Endodermal cell (in vitro differentiated cells): ENCODE measurements at regions not wholly inside any gene's neighbourhood (a gene's known extent, or its start where the extent isn't known, plus 50 kb on each side); places are given as distances from the start of the nearest gene placed in this dataset.

Experiments used
- DNase-seq: peaks from one replicate; pipeline ENCODE4 v3.0.0-alpha.2; 2017
- H3K27ac ChIP-seq: 2 replicates; pipeline ENCODE4 v1.5.1; 2013; ENCODE audit warnings: mild to moderate bottlenecking, low read depth, low read length, moderate library complexity
- H3K27me3 ChIP-seq: 2 replicates; pipeline ENCODE4 v1.6.1; 2013; ENCODE audit warnings: mild to moderate bottlenecking, low read length, moderate library complexity; ENCODE audit not compliant: insufficient read depth, control insufficient read depth, poor library complexity, severe bottlenecking
- H3K36me3 ChIP-seq: 2 replicates; pipeline ENCODE4 v1.7.0; 2013; ENCODE audit warnings: mild to moderate bottlenecking, low read length, moderate library complexity; ENCODE audit not compliant: control insufficient read depth, insufficient read depth
- H3K4me1 ChIP-seq: one replicate; pipeline ENCODE4 v1.7.0; 2013; ENCODE audit warnings: low read length; ENCODE audit not compliant: control insufficient read depth, insufficient read depth
- H3K4me3 ChIP-seq: 2 replicates; pipeline ENCODE4 v1.5.1; 2013; ENCODE audit warnings: mild to moderate bottlenecking, low read length, moderate library complexity
- H3K9ac ChIP-seq: 2 replicates; pipeline ENCODE4 v1.6.1; 2013; ENCODE audit warnings: mild to moderate bottlenecking, low read length, moderate library complexity; ENCODE audit not compliant: poor library complexity, severe bottlenecking; ENCODE audit errors: extremely low read depth
- H3K9me3 ChIP-seq: 2 replicates; pipeline ENCODE4 v1.6.1; 2013; ENCODE audit warnings: mild to moderate bottlenecking, low read length, moderate library complexity; ENCODE audit not compliant: control insufficient read depth
- H3K27ac Mint-ChIP-seq: 2 replicates; pipeline ENCODE4 v1.8.0; 2020; ENCODE audit warnings: mixed read lengths
- H3K27me3 Mint-ChIP-seq: 2 replicates; pipeline ENCODE4 v1.8.0; 2021; ENCODE audit warnings: mild to moderate bottlenecking, mixed read lengths; ENCODE audit not compliant: insufficient read depth
- H3K36me3 Mint-ChIP-seq: 2 replicates; pipeline ENCODE4 v1.8.0; 2020; ENCODE audit warnings: low read depth, mixed read lengths
- H3K4me1 Mint-ChIP-seq: 2 replicates; pipeline ENCODE4 v1.8.0; 2020; ENCODE audit warnings: mixed read lengths
- H3K4me3 Mint-ChIP-seq: 2 replicates; pipeline ENCODE4 v1.8.0; 2020; ENCODE audit warnings: mild to moderate bottlenecking, moderate library complexity, mixed read lengths
- H3K9me3 Mint-ChIP-seq: 2 replicates; pipeline ENCODE4 v1.8.0; 2020; ENCODE audit warnings: mild to moderate bottlenecking, mixed read lengths
- CTCF ChIP-seq: fragments of 200-600 bp; sonication (generic); conservative IDR thresholded peaks from 2 replicates; pipeline ENCODE4 v1.5.0; 2021; ENCODE audit warnings: antibody characterized with exemption, mild to moderate bottlenecking
- WGBS, 2 experiments: methylation state at CpG; one replicate each; pipeline versions ENCODE4 v1.1.5 to v1.1.7; 2013; ENCODE audit warnings: missing lambda C conversion rate in 2 of 2, mixed read lengths in 1 of 2; ENCODE audit not compliant: insufficient coverage in 1 of 2, insufficient read length in 1 of 2; 5-methylcytosine and 5-hydroxymethylcytosine counted together

GRCh38 chr3:153906366-153906765, 214.8 kb upstream of the ARHGEF26 start:
- WGBS, 2 experiments = 90 to 100% methylated on average over 1 to 2 of the region's 2 CpGs
- H3K36me3 Mint-ChIP-seq = no peaks in the 10 kb centered on the region

GRCh38 chr3:153910387-153910786, 210.8 kb upstream of the ARHGEF26 start:
- 77 to 83% methylated on average over 1 of the region's 1 CpG for WGBS, 2 experiments
- H3K4me1 ChIP-seq = no peaks in the 10 kb centered on the region
- no peak overlapping the region for H3K9ac ChIP-seq
- H3K27me3 Mint-ChIP-seq = no peaks in the 10 kb centered on the region
- H3K4me3 ChIP-seq = no peak overlapping the region
- no peaks in the 10 kb centered on the region for H3K36me3 Mint-ChIP-seq
- no peak overlapping the region for H3K27ac ChIP-seq
- TF ChIP-seq CTCF = no peak
- no peaks in the 10 kb centered on the region for H3K4me1 Mint-ChIP-seq
- no peaks in the 10 kb centered on the region for H3K9me3 Mint-ChIP-seq
- no peak for DNase-seq
- no peaks in the 10 kb centered on the region for H3K9me3 ChIP-seq
- H3K27me3 ChIP-seq = no peaks in the 10 kb centered on the region
- no peak overlapping the region for H3K4me3 Mint-ChIP-seq
- no peaks in the 10 kb centered on the region for H3K36me3 ChIP-seq
- no peak overlapping the region for H3K27ac Mint-ChIP-seq

More at GRCh38 chr3:153906366-153906765, 214.8 kb upstream of the ARHGEF26 start:
- no peak overlapping the region for H3K4me3 Mint-ChIP-seq
- H3K27me3 Mint-ChIP-seq = no peaks in the 10 kb centered on the region
- Histone ChIP-seq H3K9ac (no peak overlapping the region), H3K4me1 (no peaks in the 10 kb centered on the region), H3K36me3 (no peaks in the 10 kb centered on the region), H3K27me3 (no peaks in the 10 kb centered on the region), H3K4me3 (no peak overlapping the region), H3K9me3 (no peaks in the 10 kb centered on the region), H3K27ac (no peak overlapping the region)
- H3K9me3 Mint-ChIP-seq = no peaks in the 10 kb centered on the region
- no peak for DNase-seq
- H3K27ac Mint-ChIP-seq = no peak overlapping the region
- TF ChIP-seq CTCF = no peak
- no peaks in the 10 kb centered on the region for H3K4me1 Mint-ChIP-seq

GRCh38 chr3:153911116-153911515, 210.1 kb upstream of the ARHGEF26 start:
- H3K4me1 ChIP-seq = no peaks in the 10 kb centered on the region
- no peaks in the 10 kb centered on the region for H3K36me3 ChIP-seq
- DNase-seq = no peak
- H3K9ac ChIP-seq = no peak overlapping the region
- no peak for TF ChIP-seq CTCF
- no peak overlapping the region for H3K27ac ChIP-seq
- Mint-ChIP-seq H3K9me3 (no peaks in the 10 kb centered on the region), H3K4me3 (no peak overlapping the region), H3K27ac (no peak overlapping the region), H3K4me1 (no peaks in the 10 kb centered on the region), H3K27me3 (no peaks in the 10 kb centered on the region), H3K36me3 (no peaks in the 10 kb centered on the region)
- no peak overlapping the region for H3K4me3 ChIP-seq
- H3K9me3 ChIP-seq = peaks cover 3% of the 10 kb centered on the region
- 85 to 98% methylated on average over 2 of the region's 2 CpGs for WGBS, 2 experiments
- H3K27me3 ChIP-seq = no peaks in the 10 kb centered on the region
